Activated CD8-positive, alpha-beta T cell treated with anti-CD3 and anti-CD28 coated beads for 36 hours (primary cell): ENCODE measurements at regions not wholly inside any gene's neighbourhood (a gene's known extent, or its start where the extent isn't known, plus 50 kb on each side); places are given as distances from the start of the nearest gene placed in this dataset.
"Not testable (repeated sequence)": the region's sequence is repeated elsewhere in the genome, so short reads cannot be mapped to it uniquely, and the experiment has no call there.

ENCODE experiments used
- ATAC-seq: fragments of 200-7000 bp; cut with Tn5 transposase; one replicate; pipeline ENCODE4 v1.10.0; 2021; ENCODE audit warnings: mild to moderate bottlenecking, moderate library complexity
- CTCF ChIA-PET: fragments of 350-600 bp; sonication (Branson Sonifier 250); formaldehyde crosslinking; loops from one replicate; lab custom pipeline; 2021; ENCODE audit warnings: antibody characterized with exemption; lab: Charles Lee
- POLR2A ChIA-PET: fragments of 350-600 bp; sonication (Branson Sonifier 250); formaldehyde crosslinking; loops from one replicate; lab custom pipeline; 2021; ENCODE audit warnings: antibody characterized with exemption; lab: Charles Lee
- DNase-seq: peaks from one replicate; pipeline ENCODE4 v3.0.0-alpha.2; 2020
- H3K27ac Mint-ChIP-seq: one replicate; pipeline ENCODE4 v1.8.0; 2021; ENCODE audit warnings: mild to moderate bottlenecking, mixed read lengths
- H3K27me3 Mint-ChIP-seq: one replicate; pipeline ENCODE4 v1.8.0; 2021; ENCODE audit warnings: mixed read lengths
- H3K36me3 Mint-ChIP-seq: one replicate; pipeline ENCODE4 v1.8.0; 2021; ENCODE audit warnings: low read depth, mixed read lengths
- H3K4me1 Mint-ChIP-seq: one replicate; pipeline ENCODE4 v1.8.0; 2021; ENCODE audit warnings: low read depth, mixed read lengths
- H3K4me3 Mint-ChIP-seq: one replicate; pipeline ENCODE4 v1.8.0; 2021; ENCODE audit warnings: mild to moderate bottlenecking, moderate library complexity, mixed read lengths
- H3K9me3 Mint-ChIP-seq: one replicate; pipeline ENCODE4 v1.8.0; 2021; ENCODE audit warnings: mixed read lengths
- intact Hi-C: fragments of 100-400 bp; cut with micrococcal nuclease; formaldehyde crosslinking; loops from one replicate; pipeline ENCODE4 v1.10.0; 2022
- TF ChIP-seq, protein P1 (sequence below): fragments of 200-600 bp; IDR thresholded peaks from one replicate; pipeline ENCODE4 v1.8.0; 2022; ENCODE audit warnings: antibody characterized with exemption, mild to moderate bottlenecking

DNA sequence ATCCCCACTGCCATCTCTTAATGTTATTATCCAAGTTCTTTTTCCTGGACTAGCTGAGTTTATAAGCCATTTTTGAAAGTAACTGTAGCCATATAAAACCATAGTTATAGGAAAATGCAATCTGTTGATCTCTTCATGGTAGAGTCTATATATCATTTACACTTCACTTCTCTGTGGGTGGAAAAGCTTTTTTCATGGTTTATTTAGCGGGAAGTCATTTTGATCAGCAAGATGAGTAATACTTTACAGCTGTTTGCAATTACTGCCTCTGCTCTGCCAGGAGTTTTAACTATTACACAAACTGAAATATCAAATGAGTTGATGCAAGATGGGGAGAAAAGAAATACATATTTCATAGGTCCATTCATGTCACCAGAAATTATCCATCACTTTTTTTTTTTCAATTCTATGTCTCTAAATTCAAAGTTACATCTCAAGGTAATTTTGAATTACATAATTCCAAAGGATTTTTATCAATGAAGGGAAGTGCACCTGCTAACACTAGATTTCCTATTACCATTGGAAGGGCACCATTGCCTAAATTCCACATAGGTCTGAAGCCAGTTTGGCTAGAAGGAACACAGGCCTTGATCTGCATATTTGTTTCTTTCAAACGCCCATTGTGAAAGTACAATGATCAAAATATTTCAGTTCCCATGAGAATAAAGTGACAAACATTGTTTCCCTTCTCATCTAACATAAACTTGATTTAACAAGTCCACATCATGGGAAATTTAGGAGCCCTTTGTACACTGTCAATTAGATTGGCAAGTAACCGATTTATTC, 296.7 kb downstream of the ZNF326 start:
- DNase-seq = no peak
- Mint-ChIP-seq H3K9me3 (no peaks in the 10 kb centered on the region), H3K36me3 (no peaks in the 10 kb centered on the region), H3K27me3 (peaks cover 5% of the 10 kb centered on the region), H3K4me3 (no peak overlapping the region), H3K27ac (no peak overlapping the region), H3K4me1 (no peaks in the 10 kb centered on the region)
- intact Hi-C loops = no loop called here
- TF ChIP-seq, protein P1, sequence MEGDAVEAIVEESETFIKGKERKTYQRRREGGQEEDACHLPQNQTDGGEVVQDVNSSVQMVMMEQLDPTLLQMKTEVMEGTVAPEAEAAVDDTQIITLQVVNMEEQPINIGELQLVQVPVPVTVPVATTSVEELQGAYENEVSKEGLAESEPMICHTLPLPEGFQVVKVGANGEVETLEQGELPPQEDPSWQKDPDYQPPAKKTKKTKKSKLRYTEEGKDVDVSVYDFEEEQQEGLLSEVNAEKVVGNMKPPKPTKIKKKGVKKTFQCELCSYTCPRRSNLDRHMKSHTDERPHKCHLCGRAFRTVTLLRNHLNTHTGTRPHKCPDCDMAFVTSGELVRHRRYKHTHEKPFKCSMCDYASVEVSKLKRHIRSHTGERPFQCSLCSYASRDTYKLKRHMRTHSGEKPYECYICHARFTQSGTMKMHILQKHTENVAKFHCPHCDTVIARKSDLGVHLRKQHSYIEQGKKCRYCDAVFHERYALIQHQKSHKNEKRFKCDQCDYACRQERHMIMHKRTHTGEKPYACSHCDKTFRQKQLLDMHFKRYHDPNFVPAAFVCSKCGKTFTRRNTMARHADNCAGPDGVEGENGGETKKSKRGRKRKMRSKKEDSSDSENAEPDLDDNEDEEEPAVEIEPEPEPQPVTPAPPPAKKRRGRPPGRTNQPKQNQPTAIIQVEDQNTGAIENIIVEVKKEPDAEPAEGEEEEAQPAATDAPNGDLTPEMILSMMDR = no peak
- no peak for ATAC-seq
- POLR2A ChIA-PET = no interaction called here
- CTCF ChIA-PET = interaction anchor here (0.7 kb wide), 1 partner anchor 151 kb away, joined by 3 read pairs; no protein-coding TSS in a partner anchor

DNA sequence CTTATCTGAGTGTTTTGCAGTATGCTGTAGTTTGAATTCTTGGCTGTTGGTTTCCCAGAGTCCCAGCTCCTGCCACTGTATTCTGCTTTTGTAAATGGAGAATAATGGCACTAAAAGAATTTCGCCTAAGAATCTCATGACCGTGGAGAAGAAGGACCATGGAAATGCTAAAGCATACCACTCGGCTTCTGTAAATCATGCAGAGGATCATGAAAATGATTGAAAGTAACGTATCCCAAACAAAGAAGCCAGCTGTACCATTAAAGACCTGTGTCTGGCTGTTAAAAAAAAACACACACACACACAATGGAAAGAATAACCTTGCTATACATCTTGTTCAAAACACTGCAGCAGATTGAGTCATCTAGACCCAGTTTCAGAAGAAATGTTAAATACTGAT, 287.9 kb downstream of the ZNF326 start:
- no peak for DNase-seq
- POLR2A ChIA-PET = no interaction called here
- Mint-ChIP-seq H3K27ac (no peak overlapping the region), H3K9me3 (no peaks in the 10 kb centered on the region), H3K4me1 (no peaks in the 10 kb centered on the region), H3K4me3 (no peak overlapping the region), H3K36me3 (no peaks in the 10 kb centered on the region), H3K27me3 (no peaks in the 10 kb centered on the region)
- TF ChIP-seq, protein P1 = no peak
- ATAC-seq = no peak
- CTCF ChIA-PET = no interaction called here
- intact Hi-C loops = no loop called here

GRCh38 chr1:90281886-90282285, 287.0 kb downstream of the ZNF326 start:
- POLR2A ChIA-PET, H3K4me1 Mint-ChIP-seq, ATAC-seq, CTCF ChIA-PET, H3K27me3 Mint-ChIP-seq, H3K36me3 Mint-ChIP-seq, H3K4me3 Mint-ChIP-seq, H3K9me3 Mint-ChIP-seq, intact Hi-C loops, H3K27ac Mint-ChIP-seq, DNase-seq: not testable (repeated sequence)

DNA sequence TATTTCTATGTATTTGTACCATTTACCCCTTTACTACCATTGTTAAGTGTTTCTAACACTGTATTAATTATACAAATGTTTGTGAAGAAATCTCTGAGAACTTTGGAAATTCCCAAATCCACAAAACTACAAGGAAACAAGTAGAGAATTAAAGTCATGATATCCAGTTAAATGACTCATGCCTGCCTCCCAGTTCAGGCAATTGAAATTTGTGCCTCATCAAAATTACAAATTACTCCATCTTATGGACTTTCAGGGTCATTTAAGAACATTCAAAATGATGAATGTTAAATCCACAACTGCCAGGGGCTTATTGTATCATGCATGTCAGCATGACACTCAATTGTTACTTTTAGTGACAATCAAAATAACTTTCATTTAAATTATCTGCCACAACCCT, 282.4 kb downstream of the ZNF326 start:
- no peaks in the 10 kb centered on the region for H3K4me1 Mint-ChIP-seq
- intact Hi-C loops = no loop called here
- H3K9me3 Mint-ChIP-seq = no peaks in the 10 kb centered on the region
- ChIA-PET POLR2A (no interaction called here), CTCF (no interaction called here)
- no peak overlapping the region for H3K27ac Mint-ChIP-seq
- TF ChIP-seq, protein P1 = no peak
- H3K27me3 Mint-ChIP-seq = no peaks in the 10 kb centered on the region
- H3K36me3 Mint-ChIP-seq = no peaks in the 10 kb centered on the region
- H3K4me3 Mint-ChIP-seq = no peak overlapping the region
- DNase-seq (no peak), ATAC-seq (no peak)

DNA sequence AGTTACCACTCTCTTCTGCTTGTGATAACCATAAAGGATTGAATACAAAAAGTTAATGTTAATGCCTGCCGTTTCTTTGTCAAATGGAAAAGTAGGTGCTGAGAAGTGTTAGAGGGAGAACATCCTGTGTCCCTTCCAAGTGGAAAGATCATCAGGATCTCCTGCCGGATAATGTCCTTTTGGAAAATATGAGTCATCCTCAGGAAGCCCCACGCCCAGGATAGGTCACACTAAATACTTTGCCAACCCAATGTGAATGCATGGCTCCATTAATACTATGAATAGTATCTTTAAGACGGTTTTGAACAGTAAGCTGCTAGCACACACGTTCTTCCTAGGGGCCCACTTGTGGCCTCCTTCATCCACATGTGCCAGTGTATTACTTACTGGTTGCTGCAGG, 279.5 kb downstream of the ZNF326 start:
- POLR2A ChIA-PET = no interaction called here
- Mint-ChIP-seq H3K27ac (no peak overlapping the region), H3K27me3 (no peaks in the 10 kb centered on the region), H3K4me1 (no peaks in the 10 kb centered on the region), H3K9me3 (no peaks in the 10 kb centered on the region), H3K36me3 (no peaks in the 10 kb centered on the region), H3K4me3 (no peak overlapping the region)
- intact Hi-C loops = no loop called here
- TF ChIP-seq, protein P1 = no peak
- ATAC-seq = no peak
- DNase-seq = no peak
- CTCF ChIA-PET = no interaction called here
